K562 (cell line): ENCODE measurements at regions not wholly inside any gene's neighbourhood (a gene's known extent, or its start where the extent isn't known, plus 50 kb on each side); places are given as distances from the start of the nearest gene placed in this dataset.

Experiments
- ATAC-seq: fragments of 200-7000 bp; cut with Tn5 transposase; 3 replicates; pipeline ENCODE4 v1.9.1; 2020; ENCODE audit warnings: moderate library complexity
- BruUV-seq: library from RNA; stranded (reverse); fragments of 400-500 nt; replicated peaks from 2 replicates; lab custom pipeline; 2021; lab: Mats Ljungman, UMichigan
- CTCF ChIA-PET: fragments of 300-600 bp; formaldehyde crosslinking; extraction: SDS; loops from one replicate; lab custom pipeline; 2021; ENCODE audit warnings: low intra/inter-chr PET ratio; lab: Yijun Ruan, JAX
- POLR2A ChIA-PET: fragments of 300-600, 350-650 bp; sonication (Branson Sonifier 250); formaldehyde crosslinking; extraction: SDS; loops from one replicate; lab custom pipeline; 2021; ENCODE audit warnings: antibody characterized with exemption, inconsistent platforms; lab: Yijun Ruan, JAX
- DNase-seq, 4 experiments: peaks; one replicate each; pipeline versions ENCODE4 v3.0.0 to v3.0.0-alpha.2; 2011 to 2018; ENCODE audit warnings: low spot score in 3 of 4, mixed read lengths in 3 of 4; ENCODE audit errors: extremely low read depth in 1 of 4
- FAIRE-seq: peaks from 2 replicates; lab custom pipeline; 2011; peaks lifted over from hg19 to GRCh38; lab: Jason Lieb, UNC
- H2AFZ ChIP-seq: 2 replicates; pipeline ENCODE4 v1.6.0; 2011; ENCODE audit warnings: low read depth, low read length, control low read depth, inconsistent platforms
- H3K27ac ChIP-seq: fragments of 200-600 bp; 3 replicates; pipeline ENCODE4 v1.8.0; 2011; ENCODE audit warnings: low read depth, mild to moderate bottlenecking, control low read depth, inconsistent platforms, low read length, moderate library complexity, mixed read lengths; ENCODE audit errors: extremely low read depth
- H3K27me3 ChIP-seq, 2 experiments: fragments of 300-600 bp in 1 of 2; 2 replicates in 1 of 2; 3 replicates in 1 of 2; pipeline versions ENCODE4 v1.6.0 to v1.8.0; 2011; ENCODE audit warnings: inconsistent platforms in 2 of 2, low read length in 2 of 2, mild to moderate bottlenecking in 1 of 2, mixed read lengths in 1 of 2, moderate library complexity in 1 of 2; ENCODE audit not compliant: control insufficient read depth in 2 of 2, insufficient read depth in 2 of 2
- H3K36me3 ChIP-seq: fragments of 300-600 bp; 3 replicates; pipeline ENCODE4 v1.8.0; 2011; ENCODE audit warnings: mild to moderate bottlenecking, low read length, inconsistent platforms; ENCODE audit not compliant: control insufficient read depth, insufficient read depth
- H3K4me1 ChIP-seq, 2 experiments: fragments of 200-600 bp in 1 of 2; replicated peaks in 1 of 2; 2 replicates in 1 of 2; 3 replicates in 1 of 2; pipeline versions ENCODE4 v1.5.1 to v1.8.0; 2011; ENCODE audit warnings: inconsistent platforms in 2 of 2, low read length in 2 of 2, mild to moderate bottlenecking in 1 of 2, mixed read lengths in 1 of 2, moderate library complexity in 1 of 2; ENCODE audit not compliant: control insufficient read depth in 2 of 2, insufficient read depth in 2 of 2
- H3K4me2 ChIP-seq: 2 replicates; pipeline ENCODE4 v1.6.1; 2011; ENCODE audit warnings: low read length, control low read depth, inconsistent platforms, mixed read lengths; ENCODE audit not compliant: insufficient read depth
- H3K4me3 ChIP-seq: fragments of 200-600 bp; sonication (generic), shearing (Covaris generic); 2 replicates; pipeline ENCODE4 v1.5.1; 2016; ENCODE audit warnings: control low read depth, inconsistent platforms
- H3K79me2 ChIP-seq: fragments of 200-600 bp; 3 replicates; pipeline ENCODE4 v1.8.0; 2011; ENCODE audit warnings: low read length, inconsistent platforms; ENCODE audit not compliant: control insufficient read depth, insufficient read depth
- H3K9ac ChIP-seq, 2 experiments: 2 replicates each; pipeline versions ENCODE4 v1.6.0 to v1.6.1; 2011; ENCODE audit warnings: low read depth in 2 of 2, low read length in 2 of 2, control low read depth in 1 of 2, inconsistent platforms in 1 of 2, mild to moderate bottlenecking in 1 of 2, mixed read lengths in 1 of 2; ENCODE audit not compliant: insufficient read depth in 1 of 2
- H3K9me1 ChIP-seq: one replicate; pipeline ENCODE4 v1.6.0; 2011; ENCODE audit warnings: inconsistent platforms, mild to moderate bottlenecking, low read length, moderate library complexity; ENCODE audit not compliant: control insufficient read depth, insufficient read depth
- H3K9me3 ChIP-seq: replicated peaks from 2 replicates; pipeline ENCODE4 v1.5.1; 2011; ENCODE audit warnings: low read depth, low read length, inconsistent platforms; ENCODE audit not compliant: control insufficient read depth, insufficient read depth
- H4K20me1 ChIP-seq: replicated peaks from 2 replicates; pipeline ENCODE4 v1.6.1; 2011; ENCODE audit warnings: low read length, inconsistent platforms, mixed read lengths; ENCODE audit not compliant: control insufficient read depth, insufficient read depth
- DLX4 ChIP-seq: fragments of 250-450 bp; sonication (Bioruptor Pico); IDR thresholded peaks from 2 replicates; pipeline ENCODE4 v1.6.1; 2021; ENCODE audit warnings: mild to moderate bottlenecking
- HDAC2 ChIP-seq: fragments of 450-650 bp; IDR thresholded peaks from 2 replicates; pipeline ENCODE4 v1.6.1; 2016; ENCODE audit warnings: mild to moderate bottlenecking
- HSF4 ChIP-seq: fragments of 250-450 bp; sonication (Bioruptor Pico); IDR thresholded peaks from 2 replicates; pipeline ENCODE4 v2.1.2; 2022; ENCODE audit warnings: mild to moderate bottlenecking, moderate library complexity, borderline replicate concordance
- MAFK ChIP-seq: IDR thresholded peaks from 2 replicates; pipeline ENCODE4 v1.6.1; 2011; ENCODE audit warnings: low read length, improper control_type of control experiment
- MAX ChIP-seq: sonication (generic); formaldehyde crosslinking; IDR thresholded peaks from 2 replicates; pipeline ENCODE4 v1.9.0; 2022; ENCODE audit warnings: mild to moderate bottlenecking, missing genetic modification reagents
- RBM17 ChIP-seq: fragments of 200-400 bp; formaldehyde crosslinking; IDR thresholded peaks from 2 replicates; pipeline ENCODE4 v1.6.1; 2017; ENCODE audit warnings: low read depth, mild to moderate bottlenecking, low read length, borderline replicate concordance
- WGBS: fragments of 100-300 bp; shearing (Covaris generic); methylation state at CpG from one replicate; pipeline ENCODE4 v1.1.6; 2016; ENCODE audit warnings: low coverage, mixed read lengths; ENCODE audit not compliant: insufficient coverage; ENCODE audit errors: missing lambda C conversion rate; 5-methylcytosine and 5-hydroxymethylcytosine counted together
- in situ Hi-C: fragments of 300-500 bp; cut with MboI; formaldehyde crosslinking; loops from 4 replicates; pipeline ENCODE4 v1.15.0; 2018; ENCODE audit warnings: inconsistent platforms, mixed read lengths
- intact Hi-C: fragments of 100-400 bp; cut with micrococcal nuclease; formaldehyde crosslinking; loops from 2 replicates; pipeline ENCODE4 v1.14.2; 2022

GRCh38 chr18:45286431-45286830 is 328.8 kb upstream of the SLC14A2 start (continued):
- TF ChIP-seq MAX (CRISPR knock-in tag) (no peak), HSF4 (CRISPR knock-in tag) (no peak), DLX4 (CRISPR knock-in tag) (no peak), MAFK (no peak), RBM17 (no peak)

GRCh38 chr18:45287531-45287930 is 327.7 kb upstream of the SLC14A2 start:
- in situ Hi-C loops, result no loop called here
- no TSS peak for BruUV-seq
- H3K36me3 ChIP-seq, result no peaks in the 10 kb centered on the region
- H3K9ac ChIP-seq, result no peak overlapping the region
- H3K27me3 ChIP-seq, result no peaks in the 10 kb centered on the region
- H3K9me1 ChIP-seq, result no peaks in the 10 kb centered on the region
- H3K9me3 ChIP-seq, result no peaks in the 10 kb centered on the region
- no peak overlapping the region for H2AFZ ChIP-seq
- WGBS, result 0% methylated on average over 7 of the region's 9 CpGs
- FAIRE-seq (no peak), ATAC-seq (no peak), DNase-seq (no peak)
- H3K27ac ChIP-seq, result no peak overlapping the region
- CTCF ChIA-PET, result no interaction called here
- POLR2A ChIA-PET, result no interaction called here
- H3K4me3 ChIP-seq, result no peak overlapping the region
- no peaks in the 10 kb centered on the region for H3K79me2 ChIP-seq
- H3K4me2 ChIP-seq, result no peak overlapping the region
- H3K4me1 ChIP-seq, result no peaks in the 10 kb centered on the region
- H4K20me1 ChIP-seq, result no peaks in the 10 kb centered on the region
- intact Hi-C loops, result no loop called here
- TF ChIP-seq HDAC2, result no peak
